Aorta (tissue), 5 donors: ENCODE measurements at regions not wholly inside any gene's neighbourhood (a gene's known extent, or its start where the extent isn't known, plus 50 kb on each side); places are given as distances from the start of the nearest gene placed in this dataset.

Source experiments
- ATAC-seq: fragments of 200-7000 bp; cut with Tn5 transposase; one replicate; pipeline ENCODE4 v1.9.1; 2022; ENCODE audit warnings: moderate library complexity; ENCODE audit not compliant: low FRiP score
- DNase-seq, 2 donors: peaks; one replicate each; pipeline ENCODE4 v3.0.0-alpha.2; 2020
- H3K27ac ChIP-seq, 2 donors: one replicate each; pipeline ENCODE4 v1.5.1; 2013; ENCODE audit warnings: low read length in 2 of 2, mild to moderate bottlenecking in 2 of 2, moderate library complexity in 2 of 2, control low read depth in 1 of 2, inconsistent platforms in 1 of 2, low read depth in 1 of 2
- H3K27me3 ChIP-seq, 2 donors: one replicate each; pipeline ENCODE4 v1.6.1; 2013; ENCODE audit warnings: control low read depth in 1 of 2, low read length in 1 of 2, mild to moderate bottlenecking in 1 of 2, moderate library complexity in 1 of 2; ENCODE audit not compliant: insufficient read depth in 2 of 2, control insufficient read depth in 1 of 2
- H3K36me3 ChIP-seq, 2 donors: one replicate each; pipeline ENCODE4 v1.6.1; 2013; ENCODE audit warnings: control low read depth in 1 of 2, low read length in 1 of 2, mild to moderate bottlenecking in 1 of 2; ENCODE audit not compliant: insufficient read depth in 2 of 2, control insufficient read depth in 1 of 2
- H3K4me1 ChIP-seq, 2 donors: one replicate each; pipeline ENCODE4 v1.6.1; 2013; ENCODE audit warnings: low read length in 2 of 2, control low read depth in 1 of 2, mild to moderate bottlenecking in 1 of 2, moderate library complexity in 1 of 2; ENCODE audit not compliant: insufficient read depth in 2 of 2, control insufficient read depth in 1 of 2
- H3K4me3 ChIP-seq, 2 donors: one replicate each; pipeline ENCODE4 v1.5.1; 2013; ENCODE audit warnings: low read length in 2 of 2, control low read depth in 1 of 2, mild to moderate bottlenecking in 1 of 2
- H3K9me3 ChIP-seq: one replicate; pipeline ENCODE4 v1.6.1; 2013; ENCODE audit warnings: mild to moderate bottlenecking, low read length; ENCODE audit not compliant: control insufficient read depth
- WGBS, 2 donors: extraction: QIAGEN DNeasy Blood & Tissue Kit; methylation state at CpG; one replicate each; pipeline ENCODE4 v1.1.7; 2013; 5-methylcytosine and 5-hydroxymethylcytosine counted together
- intact Hi-C, 2 donors: fragments of 100-400 bp; cut with DNase I; formaldehyde crosslinking; loops; one replicate each; pipeline versions ENCODE4 v1.14.2 to v1.15.0; 2022
- donor health status: healthy with polysubstance abuse.
- donor health status: Bipolar disorder and iron deficiency.
- donor health status: DM: no; HTN: no; CAD: no.
- donor health status: DM: no; HTN: no; CAD: no.
- donor health status: DM: yes; HTN: yes; CAD: no.

DNA sequence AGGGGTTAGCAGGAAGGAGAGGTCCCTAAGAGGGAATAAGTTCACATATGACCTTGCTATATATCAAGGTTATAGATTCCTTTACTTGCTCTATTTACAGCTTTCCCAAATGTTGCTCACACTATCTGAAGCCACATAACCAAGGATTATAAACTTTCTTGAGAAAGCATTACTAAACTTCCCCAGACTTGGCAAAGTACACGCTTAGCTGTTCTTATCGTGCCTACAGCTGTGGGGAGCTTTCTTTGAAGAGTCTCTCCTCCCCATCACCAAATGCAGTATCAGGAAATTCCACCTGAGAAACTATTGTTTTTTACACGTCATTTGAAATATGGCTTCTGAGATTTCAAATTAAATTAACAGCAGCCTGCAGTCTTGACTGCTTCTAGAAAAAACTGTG lies 284.5 kb downstream of the CHL1 start:
- WGBS, 2 donors: 2 to 12% methylated on average over 3 of the region's 3 CpGs
- ATAC-seq (no peak), DNase-seq (no peak)
- Histone ChIP-seq H3K9me3 (no peaks in the 10 kb centered on the region), H3K4me3 (no peak overlapping the region), H3K4me1 (peaks cover 0 to 2% of the 10 kb centered on the region in 2 donors), H3K27me3 (no peaks in the 10 kb centered on the region), H3K36me3 (no peaks in the 10 kb centered on the region), H3K27ac (peak overlapping the region in 1 of 2 donors; percentile 43)
- intact Hi-C loops: loop anchor here in 1 of 2 donors (5.0 kb wide), 1 partner anchor 56 kb away; no protein-coding TSS in a partner anchor

DNA sequence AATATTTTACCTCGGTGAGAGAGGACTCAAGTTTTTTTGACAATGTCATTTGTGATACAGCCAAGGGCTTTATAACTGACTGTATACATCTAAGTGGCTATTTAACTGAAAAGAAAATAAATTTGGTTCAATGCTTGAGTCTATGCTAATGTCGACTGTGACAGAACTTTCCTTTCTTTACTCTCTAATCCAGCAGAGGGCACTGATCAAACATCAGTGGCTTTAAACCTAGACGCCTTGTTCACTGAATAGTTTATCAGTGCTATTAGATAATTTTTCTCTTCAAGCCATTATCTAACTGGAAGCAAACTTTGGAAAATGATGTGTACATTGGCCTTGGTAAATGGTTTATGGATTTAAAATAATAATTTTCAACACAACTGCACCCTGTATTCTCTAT lies 285.1 kb downstream of the CHL1 start:
- H3K4me3 ChIP-seq: no peak overlapping the region
- H3K9me3 ChIP-seq: no peaks in the 10 kb centered on the region
- intact Hi-C loops: loop anchor here in 1 of 2 donors (5.0 kb wide), 1 partner anchor 56 kb away; no protein-coding TSS in a partner anchor
- 5 to 9% methylated on average over 3 of the region's 3 CpGs for WGBS, 2 donors
- H3K27ac ChIP-seq: no peak overlapping the region
- no peaks in the 10 kb centered on the region for H3K36me3 ChIP-seq
- ATAC-seq (no peak), DNase-seq (no peak)
- no peaks in the 10 kb centered on the region for H3K27me3 ChIP-seq
- H3K4me1 ChIP-seq: peaks cover 0 to 2% of the 10 kb centered on the region in 2 donors

- H3K36me3 ChIP-seq: no peaks in the 10 kb centered on the region
- H3K4me3 ChIP-seq: no peak overlapping the region
- no peaks in the 10 kb centered on the region for H3K9me3 ChIP-seq
- no peaks in the 10 kb centered on the region for H3K27me3 ChIP-seq
- peaks cover 0 to 2% of the 10 kb centered on the region in 2 donors for H3K4me1 ChIP-seq
- intact Hi-C loops: loop anchor here in 1 of 2 donors (5.0 kb wide), 1 partner anchor 55 kb away; no protein-coding TSS in a partner anchor
- no peak overlapping the region for H3K27ac ChIP-seq
- ATAC-seq: no peak
- DNase-seq: peak in 1 of 2 donors; percentile 71
- 67 to 76% methylated on average over 20 to 32 of the region's 32 CpGs for WGBS, 2 donors
These were observed 285.9 kb downstream of the CHL1 start for GRCh38 chr3:482479-482878.

GRCh38 chr3:484341-484740 lies 287.8 kb downstream of the CHL1 start:
- no peaks in the 10 kb centered on the region for H3K36me3 ChIP-seq
- peaks cover 0 to 2% of the 10 kb centered on the region in 2 donors for H3K4me1 ChIP-seq
- H3K4me3 ChIP-seq: peak overlapping the region; percentile 41 to 82
- peak overlapping the region in 1 of 2 donors; percentile 2 for H3K27ac ChIP-seq
- no peak for DNase-seq
- WGBS, 2 donors: 4 to 6% methylated on average over 2 of the region's 2 CpGs
- intact Hi-C loops: loop anchor here in 1 of 2 donors (5.0 kb wide), 1 partner anchor 53 kb away; no protein-coding TSS in a partner anchor
- ATAC-seq: no peak
- H3K27me3 ChIP-seq: no peaks in the 10 kb centered on the region
- no peaks in the 10 kb centered on the region for H3K9me3 ChIP-seq

DNA sequence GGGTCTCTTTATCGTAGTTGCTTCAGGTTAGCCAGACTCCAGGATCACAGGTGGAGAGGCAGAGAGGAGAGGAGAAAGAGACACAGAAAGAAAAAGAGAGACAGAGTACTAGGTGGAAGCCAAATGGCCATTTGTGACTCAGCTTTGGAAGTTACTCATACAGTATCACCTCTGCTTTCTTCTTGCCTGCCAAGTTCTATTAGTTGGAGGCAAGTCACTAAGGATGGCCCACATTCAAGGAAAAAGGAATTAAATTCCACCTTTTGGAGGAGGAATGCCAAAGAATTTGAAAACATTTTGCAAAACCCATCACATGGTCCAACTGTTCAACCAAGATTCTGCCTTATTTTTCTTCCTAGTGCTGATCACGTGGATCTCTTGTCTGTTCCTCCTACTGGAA lies 291.1 kb downstream of the CHL1 start:
- H3K4me3 ChIP-seq: no peak overlapping the region
- no peaks in the 10 kb centered on the region for H3K36me3 ChIP-seq
- peak overlapping the region in 1 of 2 donors; percentile 6 for H3K27ac ChIP-seq
- DNase-seq (no peak), ATAC-seq (no peak)
- no peaks in the 10 kb centered on the region for H3K27me3 ChIP-seq
- intact Hi-C loops: no loop called here
- WGBS, 2 donors: 23 to 71% methylated on average over 2 of the region's 2 CpGs
- peaks cover 0 to 2% of the 10 kb centered on the region in 2 donors for H3K4me1 ChIP-seq
- no peaks in the 10 kb centered on the region for H3K9me3 ChIP-seq

DNA sequence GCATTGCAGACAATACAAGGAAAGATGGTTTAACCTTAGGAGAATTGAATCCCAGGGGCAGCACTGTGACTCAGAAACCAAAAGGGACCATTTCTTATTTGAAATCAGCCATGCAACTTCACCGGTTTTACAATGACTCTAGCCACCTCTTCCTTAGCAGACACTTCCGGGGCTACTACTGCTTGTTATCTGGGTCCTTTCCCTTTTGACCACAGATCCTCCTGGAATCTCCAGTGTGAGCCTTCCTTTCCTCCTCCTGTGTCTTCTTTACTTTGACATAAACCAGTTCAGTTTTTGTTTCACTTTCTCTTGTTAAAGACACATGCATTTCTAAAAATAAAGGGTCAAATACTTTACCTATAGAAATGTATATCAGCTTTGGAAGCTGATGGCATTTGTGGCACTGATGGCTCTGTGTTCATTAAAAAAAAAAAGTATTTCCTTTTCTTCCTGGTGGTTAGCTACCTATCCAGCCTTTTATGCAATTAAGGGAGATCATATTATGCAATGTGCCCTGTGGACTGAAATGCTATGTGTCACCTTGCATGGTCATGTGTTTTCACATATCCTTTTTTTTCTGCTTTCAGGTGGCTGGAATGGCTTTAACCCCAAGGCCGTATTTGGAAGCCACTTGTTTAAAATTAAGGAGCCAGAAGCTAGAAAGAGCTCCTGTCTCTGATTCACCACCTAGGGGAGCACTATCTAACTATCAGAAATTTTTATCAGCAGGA lies 296.2 kb downstream of the CHL1 start:
- Histone ChIP-seq H3K27me3 (no peaks in the 10 kb centered on the region), H3K27ac (no peak overlapping the region), H3K36me3 (no peaks in the 10 kb centered on the region), H3K4me3 (no peak overlapping the region), H3K4me1 (no peaks in the 10 kb centered on the region), H3K9me3 (no peaks in the 10 kb centered on the region)
- 70 to 77% methylated on average over 3 of the region's 3 CpGs for WGBS, 2 donors
- intact Hi-C loops: no loop called here
- ATAC-seq (no peak), DNase-seq (no peak)

- no peaks in the 10 kb centered on the region for H3K9me3 ChIP-seq
- DNase-seq (no peak), ATAC-seq (no peak)
- H3K27ac ChIP-seq: no peak overlapping the region
- no peaks in the 10 kb centered on the region for H3K4me1 ChIP-seq
- WGBS, 2 donors: 88 to 89% methylated on average over 4 of the region's 4 CpGs
- no peaks in the 10 kb centered on the region for H3K36me3 ChIP-seq
- no peak overlapping the region for H3K4me3 ChIP-seq
- no peaks in the 10 kb centered on the region for H3K27me3 ChIP-seq
- intact Hi-C loops: no loop called here
These were observed 297.6 kb downstream of the CHL1 start for GRCh38 chr3:494190-494589.

GRCh38 chr3:498487-498886 lies 301.9 kb downstream of the CHL1 start:
- no peak overlapping the region for H3K27ac ChIP-seq
- no peaks in the 10 kb centered on the region for H3K36me3 ChIP-seq
- intact Hi-C loops: no loop called here
- DNase-seq: no peak
- no peaks in the 10 kb centered on the region for H3K9me3 ChIP-seq
- H3K27me3 ChIP-seq: no peaks in the 10 kb centered on the region
- no peaks in the 10 kb centered on the region for H3K4me1 ChIP-seq
- ATAC-seq: no peak
- H3K4me3 ChIP-seq: no peak overlapping the region
